GM23338 (cell line): ENCODE measurements at regions not wholly inside any gene's neighbourhood (a gene's known extent, or its start where the extent isn't known, plus 50 kb on each side); places are given as distances from the start of the nearest gene placed in this dataset.
A peak's percentile ranks its signal among the peaks of the same experiment; 100 is the strongest.

Experiments used
- ATAC-seq: fragments of 200-7000 bp; cut with Tn5 transposase; 3 replicates; pipeline ENCODE4 v1.9.1; 2020
- DNase-seq: peaks from one replicate; pipeline ENCODE4 v3.0.0-alpha.2; 2015; ENCODE audit warnings: low spot score
- H2AFZ ChIP-seq: fragments of 200-600 bp; sonication (generic); 2 replicates; pipeline ENCODE4 v1.8.0; 2016; ENCODE audit warnings: antibody characterized with exemption, mild to moderate bottlenecking, moderate library complexity
- H3F3A ChIP-seq: fragments of 200-600 bp; sonication (generic); replicated peaks from 2 replicates; pipeline ENCODE4 v1.8.0; 2017; ENCODE audit warnings: antibody characterized with exemption, mixed run types, low read depth
- H3K27ac ChIP-seq: fragments of 200-600 bp; sonication (generic); 2 replicates; pipeline ENCODE4 v1.6.1; 2016; ENCODE audit warnings: low read depth
- H3K27me3 ChIP-seq: fragments of 200-600 bp; sonication (generic); 2 replicates; pipeline ENCODE4 v1.8.0; 2016; ENCODE audit warnings: mild to moderate bottlenecking, mixed run types, moderate library complexity; ENCODE audit not compliant: insufficient read depth
- H3K36me3 ChIP-seq: fragments of 200-600 bp; sonication (generic); 2 replicates; pipeline ENCODE4 v1.8.0; 2016; ENCODE audit warnings: mild to moderate bottlenecking; ENCODE audit not compliant: insufficient read depth
- H3K4me1 ChIP-seq: fragments of 200-600 bp; sonication (generic); 2 replicates; pipeline ENCODE4 v1.8.0; 2016; ENCODE audit warnings: mild to moderate bottlenecking, moderate library complexity; ENCODE audit not compliant: insufficient read depth
- H3K4me2 ChIP-seq: fragments of 200-600 bp; sonication (generic); 2 replicates; pipeline ENCODE4 v1.7.1; 2017; ENCODE audit warnings: mixed run types
- H3K4me3 ChIP-seq: fragments of 200-600 bp; sonication (generic); 2 replicates; pipeline ENCODE4 v1.6.1; 2016; ENCODE audit warnings: mixed run types
- H3K79me2 ChIP-seq: fragments of 200-600 bp; sonication (generic); replicated peaks from 2 replicates; pipeline ENCODE4 v1.8.0; 2017; ENCODE audit warnings: mild to moderate bottlenecking; ENCODE audit not compliant: insufficient read depth
- H3K9me2 ChIP-seq: fragments of 200-600 bp; sonication (generic); 2 replicates; pipeline ENCODE4 v1.8.0; 2017; ENCODE audit not compliant: insufficient read depth
- H4K20me1 ChIP-seq: fragments of 200-600 bp; sonication (generic); replicated peaks from 2 replicates; pipeline ENCODE4 v1.8.0; 2017; ENCODE audit warnings: mild to moderate bottlenecking; ENCODE audit not compliant: insufficient read depth
- H3K27ac Mint-ChIP-seq: 2 replicates; pipeline ENCODE4 v1.8.0; 2020; ENCODE audit warnings: inconsistent platforms, mild to moderate bottlenecking, moderate library complexity, mixed read lengths
- H3K27me3 Mint-ChIP-seq: 3 replicates; pipeline ENCODE4 v1.8.0; 2022; ENCODE audit warnings: low read depth, mild to moderate bottlenecking, moderate library complexity, mixed read lengths, inconsistent platforms; ENCODE audit not compliant: insufficient read depth, poor library complexity
- H3K36me3 Mint-ChIP-seq: 3 replicates; pipeline ENCODE4 v1.8.0; 2021; ENCODE audit warnings: low read depth, mild to moderate bottlenecking, inconsistent platforms, moderate library complexity, mixed read lengths
- H3K4me1 Mint-ChIP-seq: 3 replicates; pipeline ENCODE4 v1.8.0; 2020; ENCODE audit warnings: mild to moderate bottlenecking, inconsistent platforms, mixed read lengths
- H3K4me3 Mint-ChIP-seq: 3 replicates; pipeline ENCODE4 v1.8.0; 2021; ENCODE audit warnings: moderate library complexity, mild to moderate bottlenecking, inconsistent platforms, mixed read lengths
- H3K9me3 Mint-ChIP-seq: 3 replicates; pipeline ENCODE4 v1.8.0; 2020; ENCODE audit warnings: moderate library complexity, mild to moderate bottlenecking, inconsistent platforms, mixed read lengths
- CREB1 ChIP-seq: fragments of 250-450 bp; sonication (Bioruptor Pico); IDR thresholded peaks from 2 replicates; pipeline ENCODE4 v1.5.0; 2020; ENCODE audit warnings: low read depth, mild to moderate bottlenecking, moderate library complexity
- CTCF ChIP-seq, 2 experiments: fragments of 200-600 bp in 1 of 2; sonication (generic) in 1 of 2; conservative IDR thresholded peaks; 2 replicates each; pipeline versions ENCODE4 v1.5.1 to v1.6.1; 2016 to 2017; ENCODE audit warnings: antibody characterized with exemption in 2 of 2, low read depth in 2 of 2, mild to moderate bottlenecking in 2 of 2, moderate library complexity in 1 of 2
- ETS1 ChIP-seq: IDR thresholded peaks from 2 replicates; pipeline ENCODE4 v1.6.1; 2016; ENCODE audit warnings: antibody characterized with exemption
- EZH2 ChIP-seq: fragments of 200-600 bp; sonication (generic); IDR thresholded peaks from one replicate; pipeline ENCODE4 v1.8.0; 2017; ENCODE audit warnings: antibody characterized with exemption, mild to moderate bottlenecking, low read depth; ENCODE audit not compliant: unreplicated experiment
- EZH2phosphoT487 ChIP-seq: fragments of 200-600 bp; sonication (generic); IDR thresholded peaks from one replicate; pipeline ENCODE4 v1.8.1; 2018; ENCODE audit warnings: antibody characterized with exemption; ENCODE audit not compliant: unreplicated experiment
- JUNB ChIP-seq: IDR thresholded peaks from one replicate; pipeline ENCODE4 v1.6.1; 2016; ENCODE audit warnings: antibody characterized with exemption; ENCODE audit not compliant: unreplicated experiment
- NANOG ChIP-seq: IDR thresholded peaks from 2 replicates; pipeline ENCODE4 v1.6.1; 2016; ENCODE audit warnings: antibody characterized with exemption, borderline replicate concordance
- POLR2AphosphoS5 ChIP-seq: IDR thresholded peaks from 2 replicates; pipeline ENCODE4 v1.6.1; 2016; ENCODE audit warnings: antibody characterized with exemption, low read depth
- REST ChIP-seq: IDR thresholded peaks from one replicate; pipeline ENCODE4 v1.6.1; 2018; ENCODE audit warnings: antibody characterized with exemption; ENCODE audit not compliant: unreplicated experiment
- STAT1 ChIP-seq: IDR thresholded peaks from one replicate; pipeline ENCODE4 v1.6.1; 2016; ENCODE audit warnings: antibody characterized with exemption; ENCODE audit not compliant: unreplicated experiment
- ZNF114 ChIP-seq: fragments of 250-450 bp; sonication (Bioruptor Pico); IDR thresholded peaks from 2 replicates; pipeline ENCODE4 v1.5.0; 2020; ENCODE audit warnings: mild to moderate bottlenecking, moderate library complexity
- ZNF331 ChIP-seq: fragments of 250-450 bp; sonication (Bioruptor Pico); IDR thresholded peaks from 2 replicates; pipeline ENCODE4 v1.5.0; 2020; ENCODE audit warnings: low read depth, mild to moderate bottlenecking, moderate library complexity
- ZNF462 ChIP-seq: fragments of 250-450 bp; sonication (Bioruptor Pico); IDR thresholded peaks from 2 replicates; pipeline ENCODE4 v1.5.0; 2020; ENCODE audit warnings: mild to moderate bottlenecking, moderate library complexity

- H3K27me3 Mint-ChIP-seq: no peaks in the 10 kb centered on the region
- Histone ChIP-seq H3K27ac (peak overlapping the region; percentile 50; the same call in 1 of the 2 replicates), H3K4me1 (peaks cover 20% of the 10 kb centered on the region), H4K20me1 (no peaks in the 10 kb centered on the region), H3K9me2 (no peaks in the 10 kb centered on the region), H2AFZ (peak overlapping the region; percentile 43; the same call in 1 of the 2 replicates), H3K36me3 (no peaks in the 10 kb centered on the region), H3K79me2 (no peaks in the 10 kb centered on the region), H3K27me3 (no peaks in the 10 kb centered on the region), H3K4me3 (no peak overlapping the region), H3F3A (no peaks in the 10 kb centered on the region), H3K4me2 (no peak overlapping the region)
- H3K9me3 Mint-ChIP-seq: peaks cover 14% of the 10 kb centered on the region; the same call in 2 of the 3 replicates
- TF ChIP-seq JUNB (no peak), EZH2 (no peak), REST (no peak), ZNF114 (CRISPR knock-in tag) (no peak), NANOG (no peak), CREB1 (CRISPR knock-in tag) (no peak), EZH2phosphoT487 (no peak), POLR2AphosphoS5 (no peak), ETS1 (no peak), STAT1 (no peak), ZNF462 (no peak), CTCF (conservative IDR thresholded peaks at IDR 0.05; ENCODE audit: low read depth in 2 of 2) (no peak), ZNF331 (no peak)
- no peak overlapping the region for H3K4me3 Mint-ChIP-seq
- DNase-seq (no peak), ATAC-seq (no peak)
- H3K4me1 Mint-ChIP-seq: peaks cover 16% of the 10 kb centered on the region
- peaks cover 7% of the 10 kb centered on the region; the same call in 1 of the 3 replicates for H3K36me3 Mint-ChIP-seq
- no peak overlapping the region for H3K27ac Mint-ChIP-seq
Measured at GRCh38 chr1:191371626-191372025, 786.6 kb upstream of the RGS18 start.
